HCT116 (cell line): ENCODE measurements at regions not wholly inside any gene's neighbourhood (a gene's known extent, or its start where the extent isn't known, plus 50 kb on each side); places are given as distances from the start of the nearest gene placed in this dataset.

Experiments used
- ATAC-seq: fragments of 200-7000 bp; cut with Tn5 transposase; 2 replicates; pipeline ENCODE4 v1.9.1; 2020; ENCODE audit warnings: mild to moderate bottlenecking, moderate library complexity
- BruUV-seq: library from RNA; stranded (reverse); fragments of 400-500 nt; replicated peaks from 2 replicates; lab custom pipeline; 2021; lab: Mats Ljungman, UMichigan
- CTCF ChIA-PET: fragments of 300-600 bp; sonication (Branson Sonifier 250); formaldehyde crosslinking; loops from one replicate; lab custom pipeline; 2021; ENCODE audit warnings: antibody characterized with exemption; lab: Charles Lee
- POLR2A ChIA-PET: fragments of 300-600, 350-600 bp; sonication (Branson Sonifier 250); formaldehyde crosslinking; loops from one replicate; lab custom pipeline; 2021; ENCODE audit warnings: antibody characterized with exemption; lab: Charles Lee
- RAD21 ChIA-PET, 2 experiments: fragments of 300-600 bp; sonication (Branson Sonifier 250); formaldehyde crosslinking; loops; one replicate each; lab custom pipeline; 2023; ENCODE audit warnings: low total read pairs in 2 of 2; ENCODE audit not compliant: uncharacterized antibody in 2 of 2, unreplicated experiment in 2 of 2, low non-redundant PET in 1 of 2; lab: Charles Lee
- DNase-seq: peaks from one replicate; pipeline ENCODE4 v3.0.0-alpha.2; 2010; ENCODE audit warnings: low read depth, low spot score
- H2AFZ ChIP-seq: fragments of 200-600 bp; shearing (Covaris generic), sonication (generic); 2 replicates; pipeline ENCODE4 v1.6.1; 2017; ENCODE audit warnings: low read depth, mixed run types, mixed read lengths, antibody characterized with exemption, low read length; ENCODE audit not compliant: poor library complexity, severe bottlenecking
- H3K27ac ChIP-seq: 2 replicates; pipeline ENCODE4 v1.5.1; 2012; ENCODE audit warnings: low read depth, low read length
- H3K27me3 ChIP-seq: fragments of 200-600 bp; sonication (generic); 2 replicates; pipeline ENCODE4 v1.6.1; 2016; ENCODE audit warnings: mixed run types, low read length, mixed read lengths; ENCODE audit not compliant: insufficient read depth
- H3K36me3 ChIP-seq, 2 experiments: fragments of 200-500 bp in 1 of 2; fragments of 200-600 bp in 1 of 2; sonication (Bioruptor generic) in 1 of 2; sonication (generic) in 1 of 2; 2 replicates each; pipeline versions ENCODE4 v1.5.1 to v1.6.1; 2014 to 2016; ENCODE audit warnings: low read length in 2 of 2, inconsistent platforms in 1 of 2, mixed read lengths in 1 of 2, mixed run types in 1 of 2; ENCODE audit not compliant: insufficient read depth in 2 of 2, control insufficient read depth in 1 of 2
- H3K4me1 ChIP-seq, 2 experiments: fragments of 200-600 bp in 1 of 2; sonication (generic) in 1 of 2; 2 replicates each; pipeline versions ENCODE4 v1.5.1 to v1.6.1; 2012 to 2017; ENCODE audit warnings: low read length in 2 of 2, inconsistent platforms in 1 of 2, mild to moderate bottlenecking in 1 of 2, mixed read lengths in 1 of 2, mixed run types in 1 of 2, moderate library complexity in 1 of 2; ENCODE audit not compliant: insufficient read depth in 2 of 2, control insufficient read depth in 1 of 2
- H3K4me2 ChIP-seq: fragments of 200-600 bp; sonication (generic); 2 replicates; pipeline ENCODE4 v1.6.1; 2017; ENCODE audit warnings: mixed run types, low read length, mixed read lengths
- H3K4me3 ChIP-seq, 2 experiments: fragments of 200-600 bp in 1 of 2; sonication (generic) in 1 of 2; replicated peaks in 1 of 2; 2 replicates each; pipeline ENCODE4 v1.5.1; 2011 to 2016; ENCODE audit warnings: low read length in 2 of 2, control low read depth in 1 of 2, low read depth in 1 of 2, mild to moderate bottlenecking in 1 of 2, mixed read lengths in 1 of 2, mixed run types in 1 of 2
- H3K79me2 ChIP-seq: fragments of 200-600 bp; sonication (generic); 2 replicates; pipeline ENCODE4 v1.6.1; 2017; ENCODE audit warnings: mild to moderate bottlenecking, mixed run types, low read length, moderate library complexity, mixed read lengths; ENCODE audit not compliant: insufficient read depth
- H3K9ac ChIP-seq: fragments of 200-600 bp; sonication (generic); 2 replicates; pipeline ENCODE4 v1.6.1; 2016; ENCODE audit warnings: low read length, mixed read lengths
- H3K9me2 ChIP-seq: fragments of 200-600 bp; sonication (generic), shearing (Covaris generic); 2 replicates; pipeline ENCODE4 v1.6.1; 2017; ENCODE audit warnings: mixed run types, mild to moderate bottlenecking, moderate library complexity; ENCODE audit not compliant: insufficient read depth
- H3K9me3 ChIP-seq, 2 experiments: fragments of 200-500 bp in 1 of 2; fragments of 200-600 bp in 1 of 2; sonication (Bioruptor generic) in 1 of 2; sonication (generic) in 1 of 2; 2 replicates each; pipeline ENCODE4 v1.6.1; 2014 to 2017; ENCODE audit warnings: low read length in 2 of 2, mixed read lengths in 2 of 2, inconsistent platforms in 1 of 2, low read depth in 1 of 2, mild to moderate bottlenecking in 1 of 2, mixed run types in 1 of 2, moderate library complexity in 1 of 2; ENCODE audit not compliant: control insufficient read depth in 1 of 2, insufficient read depth in 1 of 2
- H4K20me1 ChIP-seq: fragments of 200-600 bp; sonication (generic), shearing (Covaris generic); 2 replicates; pipeline ENCODE4 v1.6.1; 2017; ENCODE audit warnings: mixed run types, mild to moderate bottlenecking, moderate library complexity; ENCODE audit not compliant: insufficient read depth
- ATF3 ChIP-seq: IDR thresholded peaks from 2 replicates; pipeline ENCODE4 v1.6.1; 2012
- CBX3 ChIP-seq: IDR thresholded peaks from 2 replicates; pipeline ENCODE4 v1.6.1; 2012; ENCODE audit warnings: low read depth
- CTCF ChIP-seq, 3 experiments: fragments of 200-600 bp in 1 of 3; sonication (generic) in 1 of 3; IDR thresholded peaks in 2 of 3; conservative IDR thresholded peaks in 1 of 3; 2 replicates each; pipeline ENCODE4 v1.5.1; 2012 to 2017; ENCODE audit warnings: low read depth in 2 of 3, low read length in 2 of 3, antibody characterized with exemption in 1 of 3, borderline replicate concordance in 1 of 3, control low read depth in 1 of 3, mild to moderate bottlenecking in 1 of 3, mixed read lengths in 1 of 3, mixed run types in 1 of 3, moderate library complexity in 1 of 3; ENCODE audit not compliant: insufficient read depth in 1 of 3
- EGR1 ChIP-seq: IDR thresholded peaks from 2 replicates; pipeline ENCODE4 v1.6.1; 2012; ENCODE audit warnings: low read depth
- ELF1 ChIP-seq: IDR thresholded peaks from 2 replicates; pipeline ENCODE4 v1.6.1; 2012; ENCODE audit warnings: low read depth, borderline replicate concordance
- EZH2 ChIP-seq: fragments of 200-600 bp; sonication (generic); IDR thresholded peaks from 2 replicates; pipeline ENCODE4 v1.6.1; 2017; ENCODE audit warnings: antibody characterized with exemption, mixed run types
- POLR2A ChIP-seq: IDR thresholded peaks from 2 replicates; pipeline ENCODE4 v1.7.0; 2011; ENCODE audit warnings: borderline replicate concordance; ENCODE audit not compliant: insufficient read depth, insufficient read length; ENCODE audit errors: extremely low read depth
- REST ChIP-seq: IDR thresholded peaks from 2 replicates; pipeline ENCODE4 v1.6.1; 2012; ENCODE audit warnings: low read depth
- SIN3A ChIP-seq: IDR thresholded peaks from 2 replicates; pipeline ENCODE4 v1.6.1; 2012; ENCODE audit warnings: low read depth
- SRF ChIP-seq: IDR thresholded peaks from 2 replicates; pipeline ENCODE4 v1.6.1; 2012; ENCODE audit warnings: low read depth
- TCF7L2 ChIP-seq: IDR thresholded peaks from 2 replicates; pipeline ENCODE4 v1.7.0; 2011; ENCODE audit warnings: borderline replicate concordance, inconsistent platforms; ENCODE audit not compliant: insufficient read depth, insufficient read length; ENCODE audit errors: extremely low read depth
- YY1 ChIP-seq: IDR thresholded peaks from 2 replicates; pipeline ENCODE4 v1.6.1; 2011; ENCODE audit warnings: low read length, low read depth, moderate library complexity, mild to moderate bottlenecking; ENCODE audit not compliant: insufficient replicate concordance; ENCODE audit errors: extremely low read depth
- ZNF274 ChIP-seq: fragments of 200-500 bp; sonication (Bioruptor generic); IDR thresholded peaks from 2 replicates; pipeline ENCODE4 v1.6.1; 2014; ENCODE audit warnings: mild to moderate bottlenecking, low read depth, low read length, inconsistent platforms
- intact Hi-C: fragments of 100-400 bp; cut with micrococcal nuclease; formaldehyde crosslinking; loops from 2 replicates; pipeline ENCODE4 v1.10.0; 2022

- Histone ChIP-seq H3K9me2 (no peaks in the 10 kb centered on the region), H4K20me1 (no peaks in the 10 kb centered on the region), H3K79me2 (no peaks in the 10 kb centered on the region), H3K4me1 (no peaks in the 10 kb centered on the region), H2AFZ (no peak overlapping the region), H3K36me3 (no peaks in the 10 kb centered on the region), H3K27me3 (peaks cover 13% of the 10 kb centered on the region; the same call in 1 of the 2 replicates), H3K9ac (no peak overlapping the region), H3K27ac (no peak overlapping the region), H3K4me2 (no peak overlapping the region), H3K9me3 (no peaks in the 10 kb centered on the region), H3K4me3 (no peak overlapping the region)
- no TSS peak for BruUV-seq
- ChIA-PET POLR2A (no interaction called here), RAD21 (no interaction called here), CTCF (no interaction called here)
- TF ChIP-seq CTCF (IDR thresholded peaks at IDR 0.05 in 2 of 3, conservative IDR thresholded peaks at IDR 0.05 in 1 of 3; ENCODE audit: borderline replicate concordance in 1 of 3, insufficient read depth in 1 of 3, low read depth in 2 of 3, low read length in 2 of 3) (peak in 2 of 3 experiments; percentile 2 to 38; a peak in 2 of 6 replicates), EZH2 (no peak)
- intact Hi-C loops = no loop called here
- no peak for ATAC-seq
- DNase-seq = no peak
These were observed 107.8 kb upstream of the MTNR1B start for GRCh38 chr11:92861634-92862033.

GRCh38 chr11:92865352-92865751 lies 104.1 kb upstream of the MTNR1B start:
- no TSS peak for BruUV-seq
- no peaks in the 10 kb centered on the region for H4K20me1 ChIP-seq
- H3K79me2 ChIP-seq = no peaks in the 10 kb centered on the region
- no peak overlapping the region for H3K4me2 ChIP-seq
- H2AFZ ChIP-seq = no peak overlapping the region
- DNase-seq (no peak), ATAC-seq (no peak)
- no peak overlapping the region for H3K4me3 ChIP-seq
- no peaks in the 10 kb centered on the region for H3K9me3 ChIP-seq
- RAD21 ChIA-PET = no interaction called here
- intact Hi-C loops = no loop called here
- H3K36me3 ChIP-seq = no peaks in the 10 kb centered on the region
- CTCF ChIA-PET = no interaction called here
- H3K9me2 ChIP-seq = no peaks in the 10 kb centered on the region
- H3K9ac ChIP-seq = no peak overlapping the region
- POLR2A ChIA-PET = no interaction called here
- 0 out of 2 replicates have a peak, but pooled peaks cover 12% of the 10 kb centered on the region for H3K27me3 ChIP-seq
- H3K4me1 ChIP-seq = no peaks in the 10 kb centered on the region
- no peak overlapping the region for H3K27ac ChIP-seq
- TF ChIP-seq ATF3 (no peak), REST (no peak), YY1 (no peak), TCF7L2 (no peak), EZH2 (no peak), CBX3 (no peak), POLR2A (no peak), EGR1 (no peak), SIN3A (no peak), ZNF274 (no peak), ELF1 (no peak), SRF (no peak)
